Skeletal muscle tissue (tissue), 3 donors: ENCODE measurements at regions not wholly inside any gene's neighbourhood (a gene's known extent, or its start where the extent isn't known, plus 50 kb on each side); places are given as distances from the start of the nearest gene placed in this dataset.

ENCODE experiments used
- H3K27ac ChIP-seq: one replicate; pipeline ENCODE4 v1.7.0; 2013; ENCODE audit warnings: mild to moderate bottlenecking, low read depth, low read length, inconsistent platforms
- H3K27me3 ChIP-seq, 3 donors: one replicate each; pipeline ENCODE4 v1.7.0; 2013; ENCODE audit warnings: low read length in 3 of 3; ENCODE audit not compliant: control insufficient read depth in 3 of 3, insufficient read depth in 3 of 3
- H3K36me3 ChIP-seq, 3 donors: one replicate each; pipeline ENCODE4 v1.7.0; 2013; ENCODE audit warnings: low read length in 3 of 3; ENCODE audit not compliant: control insufficient read depth in 3 of 3, insufficient read depth in 3 of 3
- H3K4me1 ChIP-seq, 3 donors: one replicate each; pipeline ENCODE4 v1.7.0; 2013; ENCODE audit warnings: low read length in 3 of 3, mild to moderate bottlenecking in 3 of 3; ENCODE audit not compliant: control insufficient read depth in 3 of 3, insufficient read depth in 3 of 3
- H3K4me3 ChIP-seq, 3 donors: one replicate each; pipeline ENCODE4 v1.7.0; 2013; ENCODE audit warnings: low read length in 3 of 3
- H3K9ac ChIP-seq, 3 donors: one replicate each; pipeline ENCODE4 v1.7.0; 2013; ENCODE audit warnings: low read length in 3 of 3, mild to moderate bottlenecking in 3 of 3, moderate library complexity in 2 of 3, low read depth in 1 of 3
- H3K9me3 ChIP-seq, 3 donors: one replicate each; pipeline ENCODE4 v1.7.0; 2013; ENCODE audit warnings: low read length in 3 of 3; ENCODE audit not compliant: control insufficient read depth in 3 of 3
- donor health status: Osteomylitis.

- Histone ChIP-seq H3K27ac (no peak overlapping the region), H3K4me1 (no peaks in the 10 kb centered on the region), H3K4me3 (no peak overlapping the region), H3K36me3 (no peaks in the 10 kb centered on the region), H3K9ac (no peak overlapping the region), H3K27me3 (peaks cover 8 to 28% (median 12%) of the 10 kb centered on the region in 3 donors), H3K9me3 (peaks cover 0 to 2% (median 0%) of the 10 kb centered on the region in 3 donors)
Measured at GRCh38 chr21:38205940-38206339, 50.9 kb upstream of the KCNJ15 start.

DNA sequence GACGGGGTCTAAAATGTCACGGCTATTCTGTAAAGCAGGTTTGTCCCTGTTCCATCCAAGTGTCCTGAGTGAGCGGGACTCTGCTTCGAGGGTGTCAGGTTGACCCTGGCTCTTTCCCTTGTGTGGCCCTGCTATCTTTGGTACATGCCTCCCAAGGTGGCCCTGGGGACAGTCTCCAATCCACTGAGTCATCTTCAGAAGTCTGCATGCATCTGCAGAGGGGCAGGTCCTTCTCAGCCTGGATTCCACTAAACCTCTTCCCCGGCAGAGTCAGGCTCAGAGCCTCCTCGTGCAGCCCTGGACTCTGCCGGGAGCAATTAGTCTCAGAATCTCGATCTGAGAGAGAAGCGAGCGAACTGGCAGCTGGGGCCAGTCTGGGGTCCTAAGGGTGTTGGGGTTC is 50.1 kb upstream of the KCNJ15 start:
- no peak overlapping the region for H3K9ac ChIP-seq

More for the DNA sequence above, 50.1 kb upstream of the KCNJ15 start:
- H3K9me3 ChIP-seq, result peaks cover 0 to 2% (median 0%) of the 10 kb centered on the region in 3 donors
- peaks cover 8 to 28% (median 12%) of the 10 kb centered on the region in 3 donors for H3K27me3 ChIP-seq
- no peak overlapping the region for H3K4me3 ChIP-seq
- H3K4me1 ChIP-seq, result no peaks in the 10 kb centered on the region
- no peak overlapping the region for H3K27ac ChIP-seq
- no peaks in the 10 kb centered on the region for H3K36me3 ChIP-seq
